ENCODE measurements at regions not wholly inside any gene's neighbourhood (a gene's known extent, or its start where the extent isn't known, plus 50 kb on each side); places are given as distances from the start of the nearest gene placed in this dataset.

GRCh38 chr1:228873709-228874108, 138.4 kb downstream of the RHOU start:
- Histone ChIP-seq H3K36me3 (replicated peaks; ENCODE audit: low read depth, low read length) (no peaks in the 10 kb centered on the region), H3K79me2 (ENCODE audit: low read length) (no peaks in the 10 kb centered on the region), H3K4me1 (ENCODE audit: low read length) (peaks cover 2% of the 10 kb centered on the region), H3K27me3 (ENCODE audit: low read depth, low read length) (peaks cover 38% of the 10 kb centered on the region), H2AFZ (ENCODE audit: low read depth, low read length) (no peak overlapping the region), H3K27ac (ENCODE audit: low read length) (no peak overlapping the region), H3K4me2 (ENCODE audit: low read length) (no peak overlapping the region), H4K20me1 (ENCODE audit: insufficient read depth, low read length) (no peaks in the 10 kb centered on the region), H3K9ac (ENCODE audit: low read length) (no peak overlapping the region), H3K4me3 (ENCODE audit: low read length) (no peak overlapping the region), H3K9me3 (ENCODE audit: insufficient read depth, low read length) (no peaks in the 10 kb centered on the region)
- TF ChIP-seq EZH2phosphoT487 (IDR thresholded peaks at IDR 0.05; ENCODE audit: low read depth), result no peak
- TF ChIP-seq CTCF (IDR thresholded peaks at IDR 0.05; ENCODE audit: low read depth, low read length), result no peak

- TF ChIP-seq CTCF (IDR thresholded peaks at IDR 0.05; ENCODE audit: low read depth, low read length) (no peak), EZH2phosphoT487 (IDR thresholded peaks at IDR 0.05; ENCODE audit: low read depth) (no peak)
- H4K20me1 ChIP-seq (ENCODE audit: insufficient read depth, low read length), result no peaks in the 10 kb centered on the region
- H3K27me3 ChIP-seq (ENCODE audit: low read depth, low read length), result peaks cover 20% of the 10 kb centered on the region; the same call in 1 of the 2 replicates
- no peaks in the 10 kb centered on the region for H3K9me3 ChIP-seq (ENCODE audit: insufficient read depth, low read length)
- no peaks in the 10 kb centered on the region for H3K4me1 ChIP-seq (ENCODE audit: low read length)
- no peak overlapping the region for H3K27ac ChIP-seq (ENCODE audit: low read length)
- no peak overlapping the region for H3K4me2 ChIP-seq (ENCODE audit: low read length)
- no peak overlapping the region for H3K4me3 ChIP-seq (ENCODE audit: low read length)
- no peaks in the 10 kb centered on the region for H3K36me3 ChIP-seq (replicated peaks; ENCODE audit: low read depth, low read length)
- no peak overlapping the region for H3K9ac ChIP-seq (ENCODE audit: low read length)
- no peaks in the 10 kb centered on the region for H3K79me2 ChIP-seq (ENCODE audit: low read length)
- no peak overlapping the region for H2AFZ ChIP-seq (ENCODE audit: low read depth, low read length)
Observed at GRCh38 chr1:228875741-228876140, 140.5 kb downstream of the RHOU start.

GRCh38 chr1:228876187-228876586, 140.9 kb downstream of the RHOU start:
- no peak for TF ChIP-seq EZH2phosphoT487 (IDR thresholded peaks at IDR 0.05; ENCODE audit: low read depth)
- TF ChIP-seq CTCF (IDR thresholded peaks at IDR 0.05; ENCODE audit: low read depth, low read length), result no peak
- H3K4me2 ChIP-seq (ENCODE audit: low read length), result no peak overlapping the region

GRCh38 chr1:228879164-228879563, 143.9 kb downstream of the RHOU start:
- Histone ChIP-seq H3K27me3 (ENCODE audit: low read depth, low read length) (0 out of 2 replicates have a peak, but pooled peaks cover 3% of the 10 kb centered on the region), H3K27ac (ENCODE audit: low read length) (no peak overlapping the region), H2AFZ (ENCODE audit: low read depth, low read length) (no peak overlapping the region), H3K36me3 (replicated peaks; ENCODE audit: low read depth, low read length) (no peaks in the 10 kb centered on the region), H3K4me2 (ENCODE audit: low read length) (no peak overlapping the region), H3K4me1 (ENCODE audit: low read length) (no peaks in the 10 kb centered on the region), H3K4me3 (ENCODE audit: low read length) (no peak overlapping the region), H3K9me3 (ENCODE audit: insufficient read depth, low read length) (peaks cover 8% of the 10 kb centered on the region), H4K20me1 (ENCODE audit: insufficient read depth, low read length) (no peaks in the 10 kb centered on the region), H3K9ac (ENCODE audit: low read length) (no peak overlapping the region), H3K79me2 (ENCODE audit: low read length) (no peaks in the 10 kb centered on the region)
- no peak for TF ChIP-seq CTCF (IDR thresholded peaks at IDR 0.05; ENCODE audit: low read depth, low read length)
- no peak for TF ChIP-seq EZH2phosphoT487 (IDR thresholded peaks at IDR 0.05; ENCODE audit: low read depth)

More at GRCh38 chr1:228876187-228876586, 140.9 kb downstream of the RHOU start:
- H3K36me3 ChIP-seq (replicated peaks; ENCODE audit: low read depth, low read length), result no peaks in the 10 kb centered on the region
- H3K27ac ChIP-seq (ENCODE audit: low read length), result no peak overlapping the region
- no peaks in the 10 kb centered on the region for H3K9me3 ChIP-seq (ENCODE audit: insufficient read depth, low read length)
- no peak overlapping the region for H2AFZ ChIP-seq (ENCODE audit: low read depth, low read length)
- no peak overlapping the region for H3K4me3 ChIP-seq (ENCODE audit: low read length)
- H3K79me2 ChIP-seq (ENCODE audit: low read length), result no peaks in the 10 kb centered on the region
- H3K27me3 ChIP-seq (ENCODE audit: low read depth, low read length), result peaks cover 19% of the 10 kb centered on the region; the same call in 1 of the 2 replicates
- H3K4me1 ChIP-seq (ENCODE audit: low read length), result no peaks in the 10 kb centered on the region
- H4K20me1 ChIP-seq (ENCODE audit: insufficient read depth, low read length), result no peaks in the 10 kb centered on the region
- H3K9ac ChIP-seq (ENCODE audit: low read length), result no peak overlapping the region

All from OCI-LY3 (cell line).